ENCODE measurements at regions not wholly inside any gene's neighbourhood (a gene's known extent, or its start where the extent isn't known, plus 50 kb on each side); places are given as distances from the start of the nearest gene placed in this dataset.

DNA sequence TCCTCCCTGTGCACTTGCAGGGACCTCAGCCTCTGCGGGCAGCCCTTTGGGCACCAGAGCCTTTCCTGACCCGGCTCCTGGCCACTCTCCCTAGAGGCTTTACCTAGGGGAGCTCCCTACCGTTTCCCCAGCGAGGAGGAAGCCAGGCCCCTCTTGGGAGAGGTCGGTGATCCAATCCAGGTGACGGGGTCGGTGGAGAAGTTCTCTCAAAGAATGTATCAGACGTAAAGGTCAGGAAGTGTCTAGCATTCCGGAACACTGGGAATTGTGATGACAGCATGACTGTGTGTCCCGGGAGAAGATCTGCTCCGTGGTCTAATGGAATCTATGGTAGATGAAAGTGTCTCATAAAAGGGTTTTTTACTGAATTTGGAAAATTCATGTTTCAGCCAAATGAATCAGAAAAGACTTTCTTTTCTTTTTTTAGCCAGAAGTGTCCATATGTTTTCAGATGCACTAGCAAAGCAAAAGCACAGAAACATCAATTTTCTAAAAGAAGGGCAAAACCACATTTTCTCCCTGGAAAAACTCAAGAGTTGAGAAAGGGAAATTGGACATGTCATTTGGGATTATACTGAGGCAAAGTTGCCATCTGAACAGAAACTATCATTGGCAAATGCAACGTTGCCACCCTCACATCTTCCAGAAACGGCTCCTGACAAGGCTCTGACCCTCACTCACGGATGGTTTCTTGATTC is 289.4 kb downstream of the THBS2 start:
- no peak for TF ChIP-seq GABPA (IDR thresholded peaks at IDR 0.05 in 1 of 2, conservative IDR thresholded peaks at IDR 0.05 in 1 of 2)
- no peak for TF ChIP-seq CTCF (IDR thresholded peaks at IDR 0.05; ENCODE audit: low read depth, low read length, missing input control)
- no peak for TF ChIP-seq EGR1 (IDR thresholded peaks at IDR 0.05; ENCODE audit: low read depth in 2 of 2)
- no peak for TF ChIP-seq TAF1 (conservative IDR thresholded peaks at IDR 0.05)
- TF ChIP-seq REST (IDR thresholded peaks at IDR 0.05) = no peak
- TF ChIP-seq, protein P1, sequence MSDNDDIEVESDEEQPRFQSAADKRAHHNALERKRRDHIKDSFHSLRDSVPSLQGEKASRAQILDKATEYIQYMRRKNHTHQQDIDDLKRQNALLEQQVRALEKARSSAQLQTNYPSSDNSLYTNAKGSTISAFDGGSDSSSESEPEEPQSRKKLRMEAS (IDR thresholded peaks at IDR 0.05) = no peak
- no peak for TF ChIP-seq JUND (IDR thresholded peaks at IDR 0.05)
- TF ChIP-seq NR2F2 (IDR thresholded peaks at IDR 0.05) = no peak

Measured in liver (tissue), 3 donors.